ENCODE measurements at regions not wholly inside any gene's neighbourhood (a gene's known extent, or its start where the extent isn't known, plus 50 kb on each side); places are given as distances from the start of the nearest gene placed in this dataset.

- TF ChIP-seq CTCF (IDR thresholded peaks at IDR 0.05; ENCODE audit: insufficient read depth, low read length, poor library complexity, severe bottlenecking) = no peak
Measured at GRCh38 chr14:84433961-84434360, 1096.0 kb upstream of the FLRT2 start.

GRCh38 chr14:84435820-84436324, 1094.1 kb upstream of the FLRT2 start:
- DNase-seq (ENCODE audit: extremely low read depth, insufficient read length) = no peak

More at GRCh38 chr14:84433961-84434360, 1096.0 kb upstream of the FLRT2 start:
- Histone ChIP-seq H3K27me3 (replicated peaks; ENCODE audit: control insufficient read depth, insufficient read depth, low read length) (no peaks in the 10 kb centered on the region), H3K4me3 (replicated peaks; ENCODE audit: low read depth, low read length) (no peak overlapping the region), H3K36me3 (ENCODE audit: control insufficient read depth, insufficient read depth, low read length) (no peaks in the 10 kb centered on the region)
- DNase-seq (ENCODE audit: extremely low read depth, insufficient read length) = no peak

GRCh38 chr14:84436528-84436927, 1093.4 kb upstream of the FLRT2 start:
- no peak for DNase-seq (ENCODE audit: extremely low read depth, insufficient read length)
- H3K4me3 ChIP-seq (replicated peaks; ENCODE audit: low read depth, low read length) = no peak overlapping the region
- H3K36me3 ChIP-seq (ENCODE audit: control insufficient read depth, insufficient read depth, low read length) = no peaks in the 10 kb centered on the region
- TF ChIP-seq CTCF (IDR thresholded peaks at IDR 0.05; ENCODE audit: insufficient read depth, low read length, poor library complexity, severe bottlenecking) = no peak
- no peaks in the 10 kb centered on the region for H3K27me3 ChIP-seq (replicated peaks; ENCODE audit: control insufficient read depth, insufficient read depth, low read length)

More at GRCh38 chr14:84435820-84436324, 1094.1 kb upstream of the FLRT2 start:
- no peak for TF ChIP-seq CTCF (IDR thresholded peaks at IDR 0.05; ENCODE audit: insufficient read depth, low read length, poor library complexity, severe bottlenecking)
- Histone ChIP-seq H3K4me3 (replicated peaks; ENCODE audit: low read depth, low read length) (no peak overlapping the region), H3K36me3 (ENCODE audit: control insufficient read depth, insufficient read depth, low read length) (no peaks in the 10 kb centered on the region), H3K27me3 (replicated peaks; ENCODE audit: control insufficient read depth, insufficient read depth, low read length) (no peaks in the 10 kb centered on the region)

GRCh38 chr14:84442521-84442920, 1087.4 kb upstream of the FLRT2 start:
- no peak for DNase-seq (ENCODE audit: extremely low read depth, insufficient read length)
- no peak overlapping the region for H3K4me3 ChIP-seq (replicated peaks; ENCODE audit: low read depth, low read length)

GRCh38 chr14:84445486-84445885, 1084.5 kb upstream of the FLRT2 start:
- H3K4me3 ChIP-seq (replicated peaks; ENCODE audit: low read depth, low read length) = no peak overlapping the region
- no peak for TF ChIP-seq CTCF (IDR thresholded peaks at IDR 0.05; ENCODE audit: insufficient read depth, low read length, poor library complexity, severe bottlenecking)
- H3K27me3 ChIP-seq (replicated peaks; ENCODE audit: control insufficient read depth, insufficient read depth, low read length) = no peaks in the 10 kb centered on the region
- no peak for DNase-seq (ENCODE audit: extremely low read depth, insufficient read length)
- H3K36me3 ChIP-seq (ENCODE audit: control insufficient read depth, insufficient read depth, low read length) = no peaks in the 10 kb centered on the region

More at GRCh38 chr14:84442521-84442920, 1087.4 kb upstream of the FLRT2 start:
- TF ChIP-seq CTCF (IDR thresholded peaks at IDR 0.05; ENCODE audit: insufficient read depth, low read length, poor library complexity, severe bottlenecking) = no peak
- no peaks in the 10 kb centered on the region for H3K36me3 ChIP-seq (ENCODE audit: control insufficient read depth, insufficient read depth, low read length)
- no peaks in the 10 kb centered on the region for H3K27me3 ChIP-seq (replicated peaks; ENCODE audit: control insufficient read depth, insufficient read depth, low read length)

- H3K36me3 ChIP-seq (ENCODE audit: control insufficient read depth, insufficient read depth, low read length) = no peaks in the 10 kb centered on the region
- no peak overlapping the region for H3K4me3 ChIP-seq (replicated peaks; ENCODE audit: low read depth, low read length)
- TF ChIP-seq CTCF (IDR thresholded peaks at IDR 0.05; ENCODE audit: insufficient read depth, low read length, poor library complexity, severe bottlenecking) = no peak
- no peaks in the 10 kb centered on the region for H3K27me3 ChIP-seq (replicated peaks; ENCODE audit: control insufficient read depth, insufficient read depth, low read length)
- DNase-seq (ENCODE audit: extremely low read depth, insufficient read length) = no peak
Measured at GRCh38 chr14:84446250-84446649, 1083.7 kb upstream of the FLRT2 start.
